ENCODE measurements at regions not wholly inside any gene's neighbourhood (a gene's known extent, or its start where the extent isn't known, plus 50 kb on each side); places are given as distances from the start of the nearest gene placed in this dataset.
"Not testable (repeated sequence)": the region's sequence is repeated elsewhere in the genome, so short reads cannot be mapped to it uniquely, and the experiment has no call there.

GRCh38 chr5:171724468-171725204, 61.0 kb upstream of the SMIM23 start:
- DNase-seq = no peak

GRCh38 chr5:171725205-171725601, 60.4 kb upstream of the SMIM23 start:
- DNase-seq = no peak

- DNase-seq = not testable (repeated sequence)
Measured at GRCh38 chr5:171726819-171727218, 58.8 kb upstream of the SMIM23 start.

- DNase-seq = no peak
Measured at GRCh38 chr5:171728686-171729085, 56.9 kb upstream of the SMIM23 start.

Data from activated CD4-positive, alpha-beta T cell treated with anti-CD3 and anti-CD28 coated beads, Interleukin-2, amount 50 U/mL, for 48 hours (primary cell).